Lower leg skin (tissue), 3 donors: ENCODE measurements at regions not wholly inside any gene's neighbourhood (a gene's known extent, or its start where the extent isn't known, plus 50 kb on each side); places are given as distances from the start of the nearest gene placed in this dataset.

Experiments used
- POLR2A ChIP-seq, 2 donors: fragments of 450-650 bp; IDR thresholded peaks; one replicate each; pipeline ENCODE4 v1.6.1; 2016 to 2017; ENCODE audit warnings: antibody characterized with exemption in 2 of 2, mild to moderate bottlenecking in 1 of 2, moderate library complexity in 1 of 2
- TF ChIP-seq, protein P1 (sequence below), 3 donors: fragments of 450-650 bp; IDR thresholded peaks; one replicate each; pipeline ENCODE4 v1.5.1; 2016; ENCODE audit warnings: antibody characterized with exemption in 3 of 3, mild to moderate bottlenecking in 3 of 3, moderate library complexity in 2 of 3

DNA sequence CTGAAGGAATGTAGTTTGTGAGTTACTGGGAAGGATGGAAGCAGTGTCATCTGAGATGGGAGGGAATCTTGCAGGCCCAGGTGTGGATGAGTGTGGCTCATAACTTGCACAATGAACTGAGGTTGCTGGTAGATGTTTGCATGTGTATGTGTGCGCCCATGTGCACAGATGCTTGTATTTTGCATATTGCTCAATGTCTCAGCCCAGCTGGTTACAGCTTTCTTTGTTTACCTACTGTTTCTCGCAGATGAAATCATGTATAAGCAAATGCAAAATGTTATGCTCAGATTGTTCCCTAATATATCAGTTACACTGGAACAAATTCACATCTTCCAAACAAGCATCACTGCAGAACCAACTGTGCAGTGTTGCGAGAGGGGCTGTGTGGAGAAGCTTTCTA is 452.2 kb upstream of the EEF2KMT start:
- TF ChIP-seq, protein P1, sequence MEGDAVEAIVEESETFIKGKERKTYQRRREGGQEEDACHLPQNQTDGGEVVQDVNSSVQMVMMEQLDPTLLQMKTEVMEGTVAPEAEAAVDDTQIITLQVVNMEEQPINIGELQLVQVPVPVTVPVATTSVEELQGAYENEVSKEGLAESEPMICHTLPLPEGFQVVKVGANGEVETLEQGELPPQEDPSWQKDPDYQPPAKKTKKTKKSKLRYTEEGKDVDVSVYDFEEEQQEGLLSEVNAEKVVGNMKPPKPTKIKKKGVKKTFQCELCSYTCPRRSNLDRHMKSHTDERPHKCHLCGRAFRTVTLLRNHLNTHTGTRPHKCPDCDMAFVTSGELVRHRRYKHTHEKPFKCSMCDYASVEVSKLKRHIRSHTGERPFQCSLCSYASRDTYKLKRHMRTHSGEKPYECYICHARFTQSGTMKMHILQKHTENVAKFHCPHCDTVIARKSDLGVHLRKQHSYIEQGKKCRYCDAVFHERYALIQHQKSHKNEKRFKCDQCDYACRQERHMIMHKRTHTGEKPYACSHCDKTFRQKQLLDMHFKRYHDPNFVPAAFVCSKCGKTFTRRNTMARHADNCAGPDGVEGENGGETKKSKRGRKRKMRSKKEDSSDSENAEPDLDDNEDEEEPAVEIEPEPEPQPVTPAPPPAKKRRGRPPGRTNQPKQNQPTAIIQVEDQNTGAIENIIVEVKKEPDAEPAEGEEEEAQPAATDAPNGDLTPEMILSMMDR (IDR thresholded peaks at IDR 0.05), result no peak
- no peak for TF ChIP-seq POLR2A (IDR thresholded peaks at IDR 0.05)
